ENCODE measurements at regions not wholly inside any gene's neighbourhood (a gene's known extent, or its start where the extent isn't known, plus 50 kb on each side); places are given as distances from the start of the nearest gene placed in this dataset.

GRCh38 chr3:22621205-22621809 lies 581.8 kb upstream of the UBE2E2 start:
- TF ChIP-seq, protein P1, sequence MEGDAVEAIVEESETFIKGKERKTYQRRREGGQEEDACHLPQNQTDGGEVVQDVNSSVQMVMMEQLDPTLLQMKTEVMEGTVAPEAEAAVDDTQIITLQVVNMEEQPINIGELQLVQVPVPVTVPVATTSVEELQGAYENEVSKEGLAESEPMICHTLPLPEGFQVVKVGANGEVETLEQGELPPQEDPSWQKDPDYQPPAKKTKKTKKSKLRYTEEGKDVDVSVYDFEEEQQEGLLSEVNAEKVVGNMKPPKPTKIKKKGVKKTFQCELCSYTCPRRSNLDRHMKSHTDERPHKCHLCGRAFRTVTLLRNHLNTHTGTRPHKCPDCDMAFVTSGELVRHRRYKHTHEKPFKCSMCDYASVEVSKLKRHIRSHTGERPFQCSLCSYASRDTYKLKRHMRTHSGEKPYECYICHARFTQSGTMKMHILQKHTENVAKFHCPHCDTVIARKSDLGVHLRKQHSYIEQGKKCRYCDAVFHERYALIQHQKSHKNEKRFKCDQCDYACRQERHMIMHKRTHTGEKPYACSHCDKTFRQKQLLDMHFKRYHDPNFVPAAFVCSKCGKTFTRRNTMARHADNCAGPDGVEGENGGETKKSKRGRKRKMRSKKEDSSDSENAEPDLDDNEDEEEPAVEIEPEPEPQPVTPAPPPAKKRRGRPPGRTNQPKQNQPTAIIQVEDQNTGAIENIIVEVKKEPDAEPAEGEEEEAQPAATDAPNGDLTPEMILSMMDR (IDR thresholded peaks at IDR 0.05), result no peak
- no peak for TF ChIP-seq ZFX (IDR thresholded peaks at IDR 0.05; ENCODE audit: borderline replicate concordance)

Measured in 22Rv1 (cell line).